GM13976 (cell line): ENCODE measurements at regions not wholly inside any gene's neighbourhood (a gene's known extent, or its start where the extent isn't known, plus 50 kb on each side); places are given as distances from the start of the nearest gene placed in this dataset.
"Not testable (repeated sequence)": the region's sequence is repeated elsewhere in the genome, so short reads cannot be mapped to it uniquely, and the experiment has no call there.

Source experiments
- DNase-seq: peaks from one replicate; pipeline ENCODE4 v3.0.0; 2012; ENCODE audit warnings: low spot score
- in situ Hi-C: fragments of 300-500 bp; cut with MboI; formaldehyde crosslinking; loops from one replicate; pipeline ENCODE4 v1.12.0; 2022; ENCODE audit warnings: low sequenced_read_pairs, mixed read lengths, inconsistent platforms; ENCODE audit not compliant: unreplicated experiment
- TF ChIP-seq, protein P1 (sequence below): IDR thresholded peaks from 2 replicates; pipeline ENCODE4 v1.5.1; 2012; ENCODE audit warnings: borderline replicate concordance, mild to moderate bottlenecking; ENCODE audit not compliant: insufficient read depth; ENCODE audit errors: extremely low read depth, missing control alignments, control extremely low read depth

DNA sequence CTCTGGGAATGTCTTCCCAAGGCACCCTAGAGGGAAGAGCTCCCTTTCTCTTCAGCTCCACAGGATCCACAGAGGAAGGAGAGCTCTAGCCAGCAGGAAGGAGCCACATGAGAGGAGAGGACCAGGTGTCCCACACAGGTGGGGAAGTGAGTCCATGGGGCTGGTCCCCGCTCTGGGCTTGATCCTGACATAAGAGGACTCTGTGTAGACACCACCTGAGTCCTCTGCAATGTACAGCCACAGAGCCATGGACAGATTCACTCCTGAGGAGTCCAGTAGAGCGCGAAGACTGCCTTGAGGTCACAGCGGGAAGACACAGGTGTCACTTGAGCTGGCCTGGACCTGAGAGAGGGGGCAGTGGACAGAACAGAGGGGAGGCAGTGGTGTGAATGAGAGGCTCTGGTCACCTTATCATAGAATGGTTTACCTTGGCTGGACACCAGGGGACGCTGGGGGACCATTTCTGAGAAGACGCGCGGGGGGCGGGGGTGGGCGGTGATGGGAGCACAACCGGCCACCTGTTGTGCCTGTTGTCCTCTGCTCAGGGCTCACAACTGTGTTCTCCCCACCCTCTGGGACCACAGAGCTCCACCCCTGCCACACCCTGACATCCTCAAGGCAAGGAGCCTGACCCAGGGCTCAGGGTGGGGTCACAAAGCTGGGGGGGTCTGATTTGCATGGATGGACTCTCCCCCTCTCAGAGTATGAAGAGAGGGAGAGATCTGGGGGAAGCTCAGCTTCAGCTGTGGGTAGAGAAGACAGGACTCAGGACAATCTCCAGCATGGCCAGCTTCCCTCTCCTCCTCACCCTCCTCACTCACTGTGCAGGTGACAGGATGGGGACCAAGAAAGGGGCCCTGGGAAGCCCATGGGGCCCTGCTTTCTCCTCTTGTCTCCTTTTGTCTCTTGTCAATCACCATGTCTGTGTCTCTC is 128.2 kb downstream of the ZNF280B start:
- peak; percentile 50 for DNase-seq
- TF ChIP-seq, protein P1, sequence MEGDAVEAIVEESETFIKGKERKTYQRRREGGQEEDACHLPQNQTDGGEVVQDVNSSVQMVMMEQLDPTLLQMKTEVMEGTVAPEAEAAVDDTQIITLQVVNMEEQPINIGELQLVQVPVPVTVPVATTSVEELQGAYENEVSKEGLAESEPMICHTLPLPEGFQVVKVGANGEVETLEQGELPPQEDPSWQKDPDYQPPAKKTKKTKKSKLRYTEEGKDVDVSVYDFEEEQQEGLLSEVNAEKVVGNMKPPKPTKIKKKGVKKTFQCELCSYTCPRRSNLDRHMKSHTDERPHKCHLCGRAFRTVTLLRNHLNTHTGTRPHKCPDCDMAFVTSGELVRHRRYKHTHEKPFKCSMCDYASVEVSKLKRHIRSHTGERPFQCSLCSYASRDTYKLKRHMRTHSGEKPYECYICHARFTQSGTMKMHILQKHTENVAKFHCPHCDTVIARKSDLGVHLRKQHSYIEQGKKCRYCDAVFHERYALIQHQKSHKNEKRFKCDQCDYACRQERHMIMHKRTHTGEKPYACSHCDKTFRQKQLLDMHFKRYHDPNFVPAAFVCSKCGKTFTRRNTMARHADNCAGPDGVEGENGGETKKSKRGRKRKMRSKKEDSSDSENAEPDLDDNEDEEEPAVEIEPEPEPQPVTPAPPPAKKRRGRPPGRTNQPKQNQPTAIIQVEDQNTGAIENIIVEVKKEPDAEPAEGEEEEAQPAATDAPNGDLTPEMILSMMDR: peak; percentile 16
- in situ Hi-C loops: no loop called here

DNA sequence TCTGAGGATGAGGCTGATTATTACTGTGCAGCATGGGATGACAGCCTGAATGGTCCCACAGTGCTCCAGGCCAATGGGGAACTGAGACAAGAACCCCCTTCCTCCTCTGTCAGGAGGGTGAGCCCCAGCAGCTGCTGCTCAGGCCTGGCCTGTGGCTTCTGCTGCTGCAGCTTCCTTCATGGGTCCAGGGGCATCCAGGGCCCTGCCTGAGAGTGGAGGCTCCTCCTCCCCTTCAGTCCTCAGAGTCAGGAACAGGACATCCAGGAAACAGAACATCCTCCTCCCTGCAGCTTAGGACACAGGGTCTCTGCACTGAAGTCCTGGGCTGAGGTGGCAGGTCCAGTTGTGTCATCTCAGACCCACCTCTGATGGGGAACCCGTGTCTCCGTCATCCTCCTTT is 127.2 kb downstream of the ZNF280B start:
- in situ Hi-C loops, DNase-seq: not testable (repeated sequence)

DNA sequence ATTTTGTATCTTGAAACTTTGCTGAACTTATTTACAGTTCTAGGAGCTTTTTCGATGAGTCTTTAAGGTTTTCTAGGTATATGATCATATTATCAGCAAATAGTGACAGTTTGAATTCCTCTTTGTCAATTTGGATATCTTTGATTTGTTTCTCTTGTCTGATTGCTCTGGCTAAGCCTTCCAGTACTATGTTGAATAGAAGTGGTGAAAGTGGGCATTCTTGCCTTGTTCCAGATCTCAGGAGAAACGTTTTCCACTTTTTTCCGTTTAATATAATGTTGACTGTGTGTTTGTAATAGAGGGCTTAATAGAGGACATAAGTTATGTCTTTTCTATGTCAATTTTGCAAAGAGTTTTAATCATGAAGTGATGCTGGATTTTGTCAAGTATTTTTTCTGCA is 124.3 kb downstream of the ZNF280B start:
- TF ChIP-seq, protein P1: no peak
- DNase-seq: no peak
- in situ Hi-C loops: no loop called here

DNA sequence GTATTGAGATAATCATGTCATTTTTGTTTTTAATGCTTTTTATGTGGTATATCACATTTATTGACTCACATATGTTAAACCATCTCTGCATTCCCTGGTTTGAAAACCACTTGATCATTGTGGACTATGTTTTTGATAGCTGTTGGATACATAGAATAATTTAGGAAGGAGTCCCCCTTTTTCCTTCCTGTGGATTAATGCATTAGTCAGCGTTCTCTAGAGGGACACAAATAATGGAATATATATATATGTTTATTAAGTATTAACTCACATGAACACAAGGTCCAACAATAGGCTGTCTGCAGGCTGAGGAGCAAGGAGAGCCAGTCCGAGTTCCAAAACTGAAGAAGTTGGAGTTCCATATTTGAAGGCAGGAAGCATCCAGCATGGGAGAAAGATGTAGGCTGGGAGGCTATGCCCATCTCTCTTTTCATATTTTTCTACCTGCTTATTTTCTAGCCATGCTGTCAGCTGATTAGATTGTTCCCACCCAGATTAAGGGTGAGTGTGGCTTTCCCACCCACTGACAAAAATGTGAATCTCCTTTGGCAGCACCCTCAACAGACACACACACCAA is 123.8 kb downstream of the ZNF280B start:
- in situ Hi-C loops: no loop called here
- no peak for DNase-seq
- TF ChIP-seq, protein P1: no peak

DNA sequence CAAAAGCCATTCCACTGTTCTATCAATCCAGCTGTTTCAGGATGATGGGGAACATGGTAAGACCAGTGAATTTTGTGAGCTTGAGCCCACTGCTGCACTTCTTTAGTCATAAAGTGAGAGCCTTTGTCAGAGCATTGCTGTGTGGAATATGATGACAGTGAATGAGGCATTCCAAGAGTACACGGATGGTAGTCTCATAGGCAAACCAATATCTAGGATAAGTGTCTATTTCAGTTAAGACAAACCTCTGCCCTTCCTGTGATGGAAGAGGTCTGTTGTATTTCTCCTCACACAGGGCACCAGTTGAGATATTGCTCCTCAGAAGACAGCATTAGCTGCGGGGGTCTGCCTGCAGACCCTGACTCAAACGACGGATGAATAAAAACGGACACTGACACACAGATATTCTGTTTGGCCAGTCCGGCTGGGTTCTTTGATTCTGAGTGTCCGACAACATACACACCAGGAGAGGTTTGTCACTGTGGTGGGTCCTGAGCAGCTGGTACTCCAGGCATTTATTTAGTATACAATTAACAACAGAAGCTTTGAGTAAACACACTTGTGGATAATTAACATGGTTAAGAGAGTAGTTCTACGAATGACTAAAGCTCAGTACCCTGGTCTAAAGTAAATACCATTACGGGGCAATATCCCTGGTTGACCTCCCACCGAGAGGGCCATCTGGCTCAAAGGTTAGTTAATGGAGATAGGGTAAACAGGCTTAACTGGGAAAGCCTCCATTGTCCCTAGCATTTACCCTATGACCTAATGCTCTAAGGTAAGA is 121.7 kb downstream of the ZNF280B start:
- TF ChIP-seq, protein P1: no peak
- in situ Hi-C loops: no loop called here
- no peak for DNase-seq

DNA sequence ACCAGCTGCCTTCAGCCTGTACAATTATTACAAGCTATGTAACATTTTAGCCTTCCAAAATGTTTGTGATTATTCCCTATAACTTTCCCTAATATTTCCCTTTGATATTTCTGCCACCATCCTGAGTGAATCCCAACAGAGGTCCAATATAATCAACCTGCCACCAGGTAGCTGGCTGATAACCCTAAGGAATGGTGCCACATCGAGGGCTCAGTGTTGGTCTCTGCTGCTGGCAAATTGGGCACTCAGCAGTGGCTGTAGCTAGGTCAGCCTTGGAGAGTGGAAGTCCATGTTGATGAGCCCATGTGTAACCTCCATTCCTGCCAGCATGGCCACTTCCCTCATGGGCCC is 121.2 kb downstream of the ZNF280B start:
- DNase-seq: no peak
- in situ Hi-C loops: no loop called here
- TF ChIP-seq, protein P1: no peak
